AG04449 (cell line): ENCODE measurements at regions not wholly inside any gene's neighbourhood (a gene's known extent, or its start where the extent isn't known, plus 50 kb on each side); places are given as distances from the start of the nearest gene placed in this dataset.

ENCODE experiments used
- CTCF ChIA-PET: fragments of 350-600 bp; formaldehyde crosslinking; extraction: SDS; loops from one replicate; lab custom pipeline; 2021; ENCODE audit warnings: antibody characterized with exemption; lab: Yijun Ruan, JAX
- POLR2A ChIA-PET: fragments of 400-600, 350-600 bp; formaldehyde crosslinking; extraction: SDS; loops from one replicate; lab custom pipeline; 2020; ENCODE audit warnings: antibody characterized with exemption, inconsistent platforms; lab: Yijun Ruan, JAX
- DNase-seq: peaks from one replicate; pipeline ENCODE4 v3.0.0-alpha.2; 2010; ENCODE audit warnings: low read depth, low spot score
- H3K4me3 ChIP-seq: 2 replicates; pipeline ENCODE4 v1.5.1; 2011; ENCODE audit warnings: low read depth, mild to moderate bottlenecking, control low read depth, low read length
- TF ChIP-seq, protein P1 (sequence below): IDR thresholded peaks from one replicate; pipeline ENCODE4 v1.5.1; 2011; ENCODE audit warnings: mild to moderate bottlenecking, moderate library complexity, low read length, control low read depth, inconsistent platforms; ENCODE audit not compliant: insufficient read depth; ENCODE audit errors: missing control alignments

DNA sequence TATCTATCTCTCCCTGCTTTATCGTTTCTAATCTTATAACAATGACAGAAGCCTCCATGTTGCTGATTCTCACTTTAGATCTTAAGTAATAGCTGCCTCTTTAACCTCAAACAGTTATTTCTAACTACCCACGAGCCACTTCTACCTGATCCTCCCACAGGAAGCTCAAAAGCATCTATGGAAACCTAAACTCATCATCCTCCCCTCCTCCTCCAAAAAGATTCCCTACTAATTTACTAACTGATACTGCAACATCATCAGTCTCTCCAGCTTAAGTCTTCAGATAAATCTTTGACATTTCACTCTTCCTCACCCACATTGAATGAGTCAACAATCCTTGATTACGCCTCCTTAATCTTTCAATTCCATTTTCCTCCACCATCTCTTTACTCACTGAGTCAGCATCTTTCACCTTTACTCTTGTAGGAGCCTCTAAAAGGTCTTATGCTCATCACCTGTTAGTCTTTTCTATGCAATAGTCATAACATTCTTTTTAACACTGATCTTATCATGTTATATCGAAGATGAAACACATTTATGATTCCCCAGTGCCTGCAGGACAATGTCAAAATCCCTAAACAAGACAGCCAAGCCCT, 526.7 kb upstream of the CDH4 start:
- TF ChIP-seq, protein P1, sequence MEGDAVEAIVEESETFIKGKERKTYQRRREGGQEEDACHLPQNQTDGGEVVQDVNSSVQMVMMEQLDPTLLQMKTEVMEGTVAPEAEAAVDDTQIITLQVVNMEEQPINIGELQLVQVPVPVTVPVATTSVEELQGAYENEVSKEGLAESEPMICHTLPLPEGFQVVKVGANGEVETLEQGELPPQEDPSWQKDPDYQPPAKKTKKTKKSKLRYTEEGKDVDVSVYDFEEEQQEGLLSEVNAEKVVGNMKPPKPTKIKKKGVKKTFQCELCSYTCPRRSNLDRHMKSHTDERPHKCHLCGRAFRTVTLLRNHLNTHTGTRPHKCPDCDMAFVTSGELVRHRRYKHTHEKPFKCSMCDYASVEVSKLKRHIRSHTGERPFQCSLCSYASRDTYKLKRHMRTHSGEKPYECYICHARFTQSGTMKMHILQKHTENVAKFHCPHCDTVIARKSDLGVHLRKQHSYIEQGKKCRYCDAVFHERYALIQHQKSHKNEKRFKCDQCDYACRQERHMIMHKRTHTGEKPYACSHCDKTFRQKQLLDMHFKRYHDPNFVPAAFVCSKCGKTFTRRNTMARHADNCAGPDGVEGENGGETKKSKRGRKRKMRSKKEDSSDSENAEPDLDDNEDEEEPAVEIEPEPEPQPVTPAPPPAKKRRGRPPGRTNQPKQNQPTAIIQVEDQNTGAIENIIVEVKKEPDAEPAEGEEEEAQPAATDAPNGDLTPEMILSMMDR, result no peak
- POLR2A ChIA-PET, result no interaction called here
- no peak overlapping the region for H3K4me3 ChIP-seq
- CTCF ChIA-PET, result interaction anchor here (1.2 kb wide), 1 partner anchor 515 kb away, joined by 3 read pairs; no protein-coding TSS in a partner anchor
- no peak for DNase-seq

DNA sequence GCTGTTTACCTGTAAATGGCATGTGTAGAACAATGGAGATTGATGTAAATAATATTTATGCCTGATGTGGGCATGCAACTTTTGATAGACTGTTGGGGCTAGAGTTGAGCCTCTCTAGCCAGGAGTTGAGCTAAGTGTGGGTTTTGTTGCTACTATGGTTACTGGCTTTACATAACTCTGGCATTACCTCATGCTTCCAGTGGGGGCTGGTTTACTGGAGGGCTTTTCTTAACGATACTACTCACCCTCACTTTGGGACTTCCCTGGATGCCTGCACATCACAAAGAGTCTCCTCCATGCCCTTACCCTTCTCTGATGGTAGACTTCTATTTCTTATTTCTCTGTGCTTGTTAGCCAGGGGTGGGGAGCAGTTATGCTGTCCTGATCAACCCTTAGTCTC, 524.6 kb upstream of the CDH4 start:
- no peak for DNase-seq
- CTCF ChIA-PET, result no interaction called here
- no peak overlapping the region for H3K4me3 ChIP-seq
- TF ChIP-seq, protein P1, result no peak
- POLR2A ChIA-PET, result no interaction called here

DNA sequence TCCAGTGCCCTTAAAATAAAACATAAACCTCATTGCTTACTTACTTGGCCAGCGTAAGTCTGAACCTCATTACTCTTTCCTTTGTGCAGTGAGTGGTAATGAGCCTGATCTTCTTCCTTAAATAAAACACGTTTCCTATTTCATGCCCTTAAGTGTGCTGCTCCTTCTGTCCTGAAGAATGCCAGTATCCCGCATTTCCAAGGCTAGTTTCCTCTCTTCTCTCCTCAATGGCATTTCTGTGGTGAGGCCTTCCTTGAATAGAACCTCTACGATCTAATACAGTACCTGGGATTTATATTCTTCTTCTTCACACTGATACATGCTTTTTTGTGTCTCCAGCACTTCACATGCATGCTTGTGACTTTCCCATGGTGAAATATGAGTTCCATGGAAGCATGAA, 523.4 kb upstream of the CDH4 start:
- no peak for DNase-seq
- TF ChIP-seq, protein P1, result no peak
- no peak overlapping the region for H3K4me3 ChIP-seq
- POLR2A ChIA-PET, result no interaction called here
- CTCF ChIA-PET, result no interaction called here

DNA sequence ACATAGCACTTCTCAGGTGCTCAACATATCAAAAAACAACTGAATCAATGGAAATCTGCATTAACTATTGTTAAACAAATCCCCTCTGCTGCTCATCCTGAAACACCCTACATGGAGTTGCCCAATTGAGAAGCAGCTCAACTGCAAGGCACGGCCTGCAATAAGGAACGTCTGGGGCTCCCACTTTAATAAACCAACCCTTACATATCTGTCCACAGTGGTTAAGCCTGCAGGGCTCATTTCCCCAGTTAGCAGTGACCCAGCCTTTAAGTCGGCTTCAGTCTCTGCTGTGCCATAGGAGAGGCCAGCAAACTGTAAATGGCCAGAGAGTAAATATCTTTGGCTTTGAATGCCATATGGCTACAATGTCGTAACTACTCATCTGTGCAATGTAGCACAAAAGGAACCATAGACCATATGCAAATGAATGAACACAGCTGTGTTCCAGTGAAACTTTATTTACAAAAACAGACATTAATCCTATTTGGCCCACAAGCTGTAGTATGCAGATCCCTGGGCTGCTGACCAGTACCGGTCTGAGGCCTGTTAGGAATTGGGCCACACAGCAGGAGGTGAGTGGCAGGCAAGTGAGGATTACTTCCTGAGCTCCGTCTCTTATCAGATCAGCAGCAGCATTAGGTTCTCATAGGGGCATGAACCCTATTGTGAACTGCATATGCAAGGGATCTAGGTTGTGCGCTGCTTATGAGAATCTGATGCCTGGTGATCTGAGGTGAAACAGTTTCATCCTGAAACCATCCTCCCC, 522.7 kb upstream of the CDH4 start:
- DNase-seq, result no peak
- TF ChIP-seq, protein P1, result no peak
- POLR2A ChIA-PET, result no interaction called here
- H3K4me3 ChIP-seq, result no peak overlapping the region
- CTCF ChIA-PET, result no interaction called here

DNA sequence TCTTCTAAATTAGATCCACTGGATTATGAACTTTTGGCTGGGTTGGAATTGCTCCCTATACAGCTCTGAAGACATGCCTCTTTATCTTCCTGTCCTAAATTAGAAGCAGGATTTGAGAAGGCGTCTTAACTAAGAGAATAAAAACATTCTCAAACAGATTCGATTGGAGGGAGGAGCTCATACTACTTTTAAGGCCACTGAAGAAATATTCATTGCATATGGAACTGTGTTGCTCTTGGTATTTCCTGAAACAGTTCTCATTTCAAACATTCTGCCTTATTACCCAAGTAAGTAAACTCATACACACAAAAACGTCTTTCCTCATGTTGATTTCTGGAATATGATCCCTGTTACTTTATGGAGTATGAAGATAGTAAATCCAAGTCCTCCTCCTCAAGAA, 519.7 kb upstream of the CDH4 start:
- POLR2A ChIA-PET, result no interaction called here
- CTCF ChIA-PET, result no interaction called here
- no peak for DNase-seq
- H3K4me3 ChIP-seq, result no peak overlapping the region
- TF ChIP-seq, protein P1, result no peak

- no peak for DNase-seq
- H3K4me3 ChIP-seq, result no peak overlapping the region
- ChIA-PET POLR2A (no interaction called here), CTCF (no interaction called here)
- TF ChIP-seq, protein P1, result no peak
Measured at GRCh38 chr20:60748086-60748485, 504.0 kb upstream of the CDH4 start.
